OCI-LY1 (cell line): ENCODE measurements at regions not wholly inside any gene's neighbourhood (a gene's known extent, or its start where the extent isn't known, plus 50 kb on each side); places are given as distances from the start of the nearest gene placed in this dataset.

Experiments
- CTCF ChIP-seq: fragments of 200-600 bp; sonication (generic), shearing (Covaris generic); IDR thresholded peaks from 2 replicates; pipeline ENCODE4 v1.5.1; 2017; ENCODE audit warnings: mild to moderate bottlenecking, antibody characterized with exemption, low read length, moderate library complexity, mixed read lengths
- EZH2 ChIP-seq: fragments of 200-600 bp; sonication (generic), shearing (Covaris generic); IDR thresholded peaks from 2 replicates; pipeline ENCODE4 v1.8.0; 2017; ENCODE audit warnings: borderline replicate concordance, mixed run types, mild to moderate bottlenecking, antibody characterized with exemption, low read length, moderate library complexity, mixed read lengths

DNA sequence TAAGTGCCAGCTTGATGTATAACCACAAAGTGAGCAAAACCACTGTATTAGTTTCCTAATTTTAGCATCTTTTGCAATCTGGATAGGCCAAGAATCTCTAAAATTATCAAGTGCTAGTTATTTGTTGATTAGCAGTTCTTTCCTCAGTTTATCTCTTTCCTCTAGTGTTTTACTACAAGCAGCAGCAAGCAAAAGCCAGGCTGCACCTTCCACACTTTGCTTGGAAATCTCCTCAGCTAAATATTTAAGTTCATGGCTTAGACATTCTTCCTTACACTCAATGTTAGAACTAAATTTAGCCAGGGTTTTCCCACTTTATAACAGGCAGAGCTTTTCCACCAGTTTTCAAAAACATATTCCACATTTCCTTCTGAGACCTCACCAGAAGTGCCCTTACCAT lies 85.7 kb upstream of the BMPER start:
- TF ChIP-seq EZH2 (no peak), CTCF (no peak)
